Testis (tissue), 2 donors: ENCODE measurements at regions not wholly inside any gene's neighbourhood (a gene's known extent, or its start where the extent isn't known, plus 50 kb on each side); places are given as distances from the start of the nearest gene placed in this dataset.

Experiments
- CTCF ChIP-seq, 3 experiments: fragments of 450-650 bp in 2 of 3; fragments of 200-600 bp in 1 of 3; sonication (generic) in 1 of 3; IDR thresholded peaks; one replicate each; pipeline ENCODE4 v1.5.1; 2016 to 2019; ENCODE audit warnings: antibody characterized with exemption in 3 of 3, mild to moderate bottlenecking in 2 of 3, moderate library complexity in 1 of 3
- POLR2A ChIP-seq: fragments of 450-650 bp; IDR thresholded peaks from one replicate; pipeline ENCODE4 v1.6.1; 2017; ENCODE audit warnings: antibody characterized with exemption, mild to moderate bottlenecking, moderate library complexity

- TF ChIP-seq CTCF (IDR thresholded peaks at IDR 0.05), result no peak
- TF ChIP-seq POLR2A, result no peak
These were observed 169.1 kb downstream of the TMEM18 start for GRCh38 chr2:508121-508520.
